ENCODE measurements at regions not wholly inside any gene's neighbourhood (a gene's known extent, or its start where the extent isn't known, plus 50 kb on each side); places are given as distances from the start of the nearest gene placed in this dataset.

DNA sequence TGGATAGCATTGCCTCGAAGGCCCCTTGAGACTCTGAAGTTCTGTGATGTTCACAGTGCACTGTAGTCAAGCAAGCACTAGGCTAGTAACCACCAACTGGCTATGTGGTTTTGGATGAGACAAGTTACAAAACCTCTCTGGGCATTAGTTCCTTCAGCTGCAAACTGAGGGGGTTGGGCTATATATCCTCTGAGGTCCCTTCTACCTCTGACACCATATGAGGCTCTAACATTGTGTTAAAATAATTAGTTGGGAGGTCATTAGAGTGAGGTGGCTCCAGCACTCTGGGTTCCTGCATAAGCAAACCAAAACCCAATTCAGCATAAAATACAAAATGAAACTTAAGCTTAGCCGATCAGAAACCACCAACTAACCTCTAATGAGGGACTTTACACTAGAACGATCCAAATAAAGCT is 209.5 kb upstream of the LRRN1 start:
- Mint-ChIP-seq H3K27me3 (ENCODE audit: low read depth) (peaks cover 8% of the 10 kb centered on the region), H3K36me3 (ENCODE audit: low read depth) (peaks cover 5% of the 10 kb centered on the region), H3K4me1 (peaks cover 20% of the 10 kb centered on the region), H3K27ac (no peak overlapping the region), H3K9me3 (peaks cover 25% of the 10 kb centered on the region), H3K4me3 (no peak overlapping the region)
- TF ChIP-seq, protein P1, sequence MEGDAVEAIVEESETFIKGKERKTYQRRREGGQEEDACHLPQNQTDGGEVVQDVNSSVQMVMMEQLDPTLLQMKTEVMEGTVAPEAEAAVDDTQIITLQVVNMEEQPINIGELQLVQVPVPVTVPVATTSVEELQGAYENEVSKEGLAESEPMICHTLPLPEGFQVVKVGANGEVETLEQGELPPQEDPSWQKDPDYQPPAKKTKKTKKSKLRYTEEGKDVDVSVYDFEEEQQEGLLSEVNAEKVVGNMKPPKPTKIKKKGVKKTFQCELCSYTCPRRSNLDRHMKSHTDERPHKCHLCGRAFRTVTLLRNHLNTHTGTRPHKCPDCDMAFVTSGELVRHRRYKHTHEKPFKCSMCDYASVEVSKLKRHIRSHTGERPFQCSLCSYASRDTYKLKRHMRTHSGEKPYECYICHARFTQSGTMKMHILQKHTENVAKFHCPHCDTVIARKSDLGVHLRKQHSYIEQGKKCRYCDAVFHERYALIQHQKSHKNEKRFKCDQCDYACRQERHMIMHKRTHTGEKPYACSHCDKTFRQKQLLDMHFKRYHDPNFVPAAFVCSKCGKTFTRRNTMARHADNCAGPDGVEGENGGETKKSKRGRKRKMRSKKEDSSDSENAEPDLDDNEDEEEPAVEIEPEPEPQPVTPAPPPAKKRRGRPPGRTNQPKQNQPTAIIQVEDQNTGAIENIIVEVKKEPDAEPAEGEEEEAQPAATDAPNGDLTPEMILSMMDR (IDR thresholded peaks at IDR 0.05; ENCODE audit: unreplicated experiment in 3 of 3): no peak

DNA sequence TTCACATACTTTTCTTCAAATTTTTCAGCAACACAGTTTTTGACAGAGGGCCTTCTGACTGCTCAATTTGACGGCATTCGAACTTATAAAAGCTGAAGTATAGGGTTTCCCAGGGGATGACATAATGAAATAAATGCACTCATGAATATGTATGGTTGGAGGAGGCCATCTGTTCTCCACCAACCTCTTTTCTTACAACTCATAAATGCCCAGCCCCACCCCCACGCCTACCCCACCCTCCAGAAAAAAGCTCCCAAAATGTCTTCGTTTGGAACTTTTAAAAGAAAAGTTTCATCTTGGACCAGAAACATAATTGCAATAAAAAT is 211.6 kb upstream of the LRRN1 start:
- H3K9me3 Mint-ChIP-seq: peaks cover 14% of the 10 kb centered on the region
- H3K27me3 Mint-ChIP-seq (ENCODE audit: low read depth): peaks cover 8% of the 10 kb centered on the region
- H3K4me3 Mint-ChIP-seq: no peak overlapping the region
- peaks cover 20% of the 10 kb centered on the region for H3K4me1 Mint-ChIP-seq
- H3K36me3 Mint-ChIP-seq (ENCODE audit: low read depth): no peaks in the 10 kb centered on the region
- TF ChIP-seq, protein P1 (IDR thresholded peaks at IDR 0.05; ENCODE audit: unreplicated experiment in 3 of 3): no peak
- peak overlapping the region in 2 of 3 experiments; percentile 37 to 65 for H3K27ac Mint-ChIP-seq

GRCh38 chr3:3586843-3587646 is 212.2 kb upstream of the LRRN1 start:
- H3K4me1 Mint-ChIP-seq: peaks cover 20% of the 10 kb centered on the region
- H3K9me3 Mint-ChIP-seq: peaks cover 11% of the 10 kb centered on the region
- peak overlapping the region in 2 of 3 experiments; percentile 37 to 65 for H3K27ac Mint-ChIP-seq
- no peak overlapping the region for H3K4me3 Mint-ChIP-seq
- TF ChIP-seq, protein P1 (IDR thresholded peaks at IDR 0.05; ENCODE audit: unreplicated experiment in 3 of 3): no peak
- peaks cover 8% of the 10 kb centered on the region for H3K27me3 Mint-ChIP-seq (ENCODE audit: low read depth)
- H3K36me3 Mint-ChIP-seq (ENCODE audit: low read depth): no peaks in the 10 kb centered on the region

GRCh38 chr3:3586336-3586735 is 212.9 kb upstream of the LRRN1 start:
- Mint-ChIP-seq H3K4me1 (peaks cover 20% of the 10 kb centered on the region), H3K27ac (peak overlapping the region in 1 of 3 experiments; percentile 65), H3K4me3 (no peak overlapping the region), H3K36me3 (ENCODE audit: low read depth) (no peaks in the 10 kb centered on the region), H3K27me3 (ENCODE audit: low read depth) (peaks cover 8% of the 10 kb centered on the region), H3K9me3 (peaks cover 7% of the 10 kb centered on the region)
- TF ChIP-seq, protein P1 (IDR thresholded peaks at IDR 0.05; ENCODE audit: unreplicated experiment in 3 of 3): no peak

- no peak overlapping the region for H3K4me3 Mint-ChIP-seq
- no peak overlapping the region for H3K27ac Mint-ChIP-seq
- no peaks in the 10 kb centered on the region for H3K9me3 Mint-ChIP-seq
- H3K36me3 Mint-ChIP-seq (ENCODE audit: low read depth): no peaks in the 10 kb centered on the region
- H3K27me3 Mint-ChIP-seq (ENCODE audit: low read depth): peaks cover 3% of the 10 kb centered on the region
- TF ChIP-seq, protein P1 (IDR thresholded peaks at IDR 0.05; ENCODE audit: unreplicated experiment in 3 of 3): no peak
- no peaks in the 10 kb centered on the region for H3K4me1 Mint-ChIP-seq
Measured at GRCh38 chr3:3579658-3580057, 219.6 kb upstream of the LRRN1 start.

DNA sequence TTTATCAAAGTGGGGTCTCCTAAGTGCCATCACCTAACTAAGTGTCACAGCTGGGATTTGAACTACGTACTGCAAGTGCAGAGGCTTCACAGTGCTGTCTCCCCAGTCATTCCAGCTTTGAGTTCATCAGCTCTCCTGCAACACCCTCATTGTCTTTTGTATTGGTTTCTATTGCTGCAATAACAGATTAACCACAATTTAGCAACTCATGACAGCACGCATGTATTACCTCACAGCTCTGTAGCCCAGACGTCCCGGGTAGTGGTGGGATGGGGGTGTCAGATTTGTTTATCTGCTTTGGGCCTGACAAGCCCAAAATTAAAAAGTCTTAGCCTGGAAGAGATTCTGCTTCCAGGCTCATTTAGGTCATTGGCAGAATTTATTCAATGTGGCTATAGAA is 220.5 kb upstream of the LRRN1 start:
- Mint-ChIP-seq H3K9me3 (no peaks in the 10 kb centered on the region), H3K4me3 (no peak overlapping the region), H3K27ac (no peak overlapping the region), H3K4me1 (peaks cover 2% of the 10 kb centered on the region), H3K27me3 (ENCODE audit: low read depth) (peaks cover 3% of the 10 kb centered on the region), H3K36me3 (ENCODE audit: low read depth) (no peaks in the 10 kb centered on the region)
- TF ChIP-seq, protein P1 (IDR thresholded peaks at IDR 0.05; ENCODE audit: unreplicated experiment in 3 of 3): no peak
